Smooth muscle cell (in vitro differentiated cells): ENCODE measurements at regions not wholly inside any gene's neighbourhood (a gene's known extent, or its start where the extent isn't known, plus 50 kb on each side); places are given as distances from the start of the nearest gene placed in this dataset.

Experiments used
- DNase-seq: peaks from one replicate; lab custom pipeline; 2025; ENCODE audit not compliant: unreplicated experiment; lab: John Stamatoyannopoulos, UW
- H2AFZ ChIP-seq: fragments of 200-600 bp; sonication (generic); 2 replicates; pipeline ENCODE4 v1.6.0; 2016; ENCODE audit warnings: antibody characterized with exemption, low read depth, mild to moderate bottlenecking
- H3F3A ChIP-seq: fragments of 200-600 bp; sonication (generic); 2 replicates; pipeline ENCODE4 v1.6.0; 2017; ENCODE audit warnings: antibody characterized with exemption, low read depth
- H3K27ac ChIP-seq: fragments of 200-600 bp; sonication (generic); 2 replicates; pipeline ENCODE4 v1.5.1; 2016; ENCODE audit warnings: low read depth, mild to moderate bottlenecking
- H3K27me3 ChIP-seq: fragments of 200-600 bp; sonication (generic); 2 replicates; pipeline ENCODE4 v1.6.1; 2016; ENCODE audit warnings: low read depth, mild to moderate bottlenecking
- H3K36me3 ChIP-seq: fragments of 200-600 bp; sonication (generic); 2 replicates; pipeline ENCODE4 v1.5.1; 2016; ENCODE audit warnings: low read depth
- H3K4me1 ChIP-seq: fragments of 200-600 bp; sonication (generic); 2 replicates; pipeline ENCODE4 v1.5.1; 2016; ENCODE audit warnings: low read depth
- H3K4me2 ChIP-seq: fragments of 200-600 bp; sonication (generic); 2 replicates; pipeline ENCODE4 v1.6.0; 2016; ENCODE audit warnings: mild to moderate bottlenecking
- H3K4me3 ChIP-seq: fragments of 200-600 bp; sonication (generic); 2 replicates; pipeline ENCODE4 v1.5.1; 2016; ENCODE audit warnings: mild to moderate bottlenecking
- H3K79me2 ChIP-seq: fragments of 200-600 bp; sonication (generic); 2 replicates; pipeline ENCODE4 v1.6.0; 2016; ENCODE audit warnings: low read depth, mild to moderate bottlenecking
- H3K9ac ChIP-seq: fragments of 200-600 bp; sonication (generic); 2 replicates; pipeline ENCODE4 v1.6.0; 2016; ENCODE audit warnings: low read depth
- H3K9me3 ChIP-seq: fragments of 200-600 bp; sonication (generic); replicated peaks from 2 replicates; pipeline ENCODE4 v1.5.1; 2016; ENCODE audit warnings: low read depth
- H4K20me1 ChIP-seq: fragments of 200-600 bp; sonication (generic); 2 replicates; pipeline ENCODE4 v1.6.0; 2016; ENCODE audit warnings: low read depth
- WGBS: methylation state at CpG from one replicate; pipeline ENCODE4 v1.1.7; 2016; ENCODE audit warnings: low lambda C conversion rate; 5-methylcytosine and 5-hydroxymethylcytosine counted together
- TF ChIP-seq, protein P1 (sequence below): fragments of 200-600 bp; sonication (generic); IDR thresholded peaks from 2 replicates; pipeline ENCODE4 v1.5.1; 2017; ENCODE audit warnings: borderline replicate concordance, mild to moderate bottlenecking, antibody characterized with exemption; ENCODE audit not compliant: insufficient read depth, poor library complexity, severe bottlenecking

DNA sequence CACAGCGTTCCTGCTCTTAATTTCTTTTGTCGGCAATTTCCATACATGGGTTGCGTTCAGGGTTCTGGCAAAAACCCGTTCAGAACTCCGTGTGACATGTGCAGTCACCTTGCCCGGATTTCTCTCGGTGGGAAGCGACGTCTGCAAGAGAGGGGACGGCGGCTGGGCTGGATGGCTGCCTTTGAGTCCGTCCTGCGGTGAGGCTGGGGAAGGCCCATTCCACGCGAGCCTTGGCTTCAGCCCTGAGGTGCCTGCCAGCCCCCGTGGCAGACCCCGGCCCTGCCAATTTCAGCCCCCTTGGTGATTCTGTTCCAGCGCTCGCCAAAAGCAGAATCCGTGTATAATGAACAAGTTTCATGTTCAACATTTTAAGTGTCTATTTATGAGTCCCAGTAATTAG is 72.6 kb upstream of the TSHZ3 start:
- Histone ChIP-seq H3K9ac (no peak overlapping the region), H3K4me1 (peaks cover 14% of the 10 kb centered on the region), H2AFZ (no peak overlapping the region), H3K4me3 (no peak overlapping the region), H3K4me2 (no peak overlapping the region), H3K79me2 (no peaks in the 10 kb centered on the region), H3K27ac (no peak overlapping the region), H4K20me1 (no peaks in the 10 kb centered on the region), H3K9me3 (no peaks in the 10 kb centered on the region), H3K36me3 (no peaks in the 10 kb centered on the region), H3F3A (no peaks in the 10 kb centered on the region), H3K27me3 (peaks cover 13% of the 10 kb centered on the region)
- 81% methylated on average over 20 of the region's 20 CpGs for WGBS
- TF ChIP-seq, protein P1, sequence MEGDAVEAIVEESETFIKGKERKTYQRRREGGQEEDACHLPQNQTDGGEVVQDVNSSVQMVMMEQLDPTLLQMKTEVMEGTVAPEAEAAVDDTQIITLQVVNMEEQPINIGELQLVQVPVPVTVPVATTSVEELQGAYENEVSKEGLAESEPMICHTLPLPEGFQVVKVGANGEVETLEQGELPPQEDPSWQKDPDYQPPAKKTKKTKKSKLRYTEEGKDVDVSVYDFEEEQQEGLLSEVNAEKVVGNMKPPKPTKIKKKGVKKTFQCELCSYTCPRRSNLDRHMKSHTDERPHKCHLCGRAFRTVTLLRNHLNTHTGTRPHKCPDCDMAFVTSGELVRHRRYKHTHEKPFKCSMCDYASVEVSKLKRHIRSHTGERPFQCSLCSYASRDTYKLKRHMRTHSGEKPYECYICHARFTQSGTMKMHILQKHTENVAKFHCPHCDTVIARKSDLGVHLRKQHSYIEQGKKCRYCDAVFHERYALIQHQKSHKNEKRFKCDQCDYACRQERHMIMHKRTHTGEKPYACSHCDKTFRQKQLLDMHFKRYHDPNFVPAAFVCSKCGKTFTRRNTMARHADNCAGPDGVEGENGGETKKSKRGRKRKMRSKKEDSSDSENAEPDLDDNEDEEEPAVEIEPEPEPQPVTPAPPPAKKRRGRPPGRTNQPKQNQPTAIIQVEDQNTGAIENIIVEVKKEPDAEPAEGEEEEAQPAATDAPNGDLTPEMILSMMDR = no peak
- no peak for DNase-seq

DNA sequence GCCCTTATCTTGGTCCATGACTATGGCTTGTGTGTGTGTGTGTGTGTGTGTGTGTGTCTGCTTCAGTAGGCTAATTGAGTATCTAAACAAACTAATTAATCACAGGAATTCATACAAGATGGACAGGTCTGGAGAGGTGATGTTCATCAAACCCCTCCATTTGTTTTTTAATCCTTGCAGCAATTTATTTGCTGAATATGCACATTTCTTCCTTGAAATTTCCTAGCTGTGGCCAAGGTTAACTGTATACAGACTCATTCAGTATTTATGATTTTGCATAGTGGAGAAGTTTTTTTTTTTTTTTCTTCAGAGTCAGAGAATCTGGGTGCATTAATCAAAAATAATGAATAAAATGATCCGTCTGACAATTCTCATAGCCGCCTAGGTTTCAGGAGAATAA is 74.7 kb upstream of the TSHZ3 start:
- peaks cover 11% of the 10 kb centered on the region for H3K27me3 ChIP-seq

DNA sequence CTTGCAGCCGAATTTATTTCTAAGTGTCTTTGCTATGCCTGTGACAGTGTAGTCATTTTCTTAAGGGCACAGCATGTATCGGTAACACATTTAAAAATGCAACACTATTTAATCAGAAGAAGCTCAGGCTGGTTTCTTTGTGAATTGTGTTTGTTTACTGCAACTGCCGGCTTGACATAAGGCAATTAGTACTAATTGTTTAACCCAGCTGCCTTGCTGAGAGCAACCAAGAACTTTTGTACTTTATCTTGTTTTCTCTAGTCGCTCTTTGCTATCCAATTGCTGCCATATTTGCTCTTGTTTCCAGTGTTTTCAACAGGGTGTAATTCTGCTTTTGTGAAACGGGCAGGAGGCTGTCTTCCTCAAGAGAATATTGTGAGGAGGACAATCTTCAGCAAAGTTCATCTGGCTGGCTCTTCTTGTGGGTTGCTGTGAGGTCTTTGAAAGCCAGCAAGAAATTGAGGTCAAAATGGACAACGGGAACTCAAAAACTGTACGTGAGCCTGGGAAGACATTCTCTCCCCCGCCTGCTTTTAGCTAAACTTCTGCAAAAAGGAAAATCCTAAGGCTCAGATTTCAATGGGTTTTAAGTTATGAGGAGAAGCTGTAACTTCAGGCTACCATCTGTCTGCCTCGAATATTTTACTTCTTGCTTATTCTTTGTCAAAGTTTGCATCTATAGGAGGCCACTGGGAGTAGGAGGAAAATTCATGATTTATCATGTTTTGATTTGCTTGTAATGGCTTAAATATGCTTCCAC is 75.8 kb upstream of the TSHZ3 start:
- H4K20me1 ChIP-seq = no peaks in the 10 kb centered on the region
- H3K9ac ChIP-seq = no peak overlapping the region
- H3K36me3 ChIP-seq = no peaks in the 10 kb centered on the region
- no peaks in the 10 kb centered on the region for H3K79me2 ChIP-seq
- H3K4me3 ChIP-seq = no peak overlapping the region
- H3F3A ChIP-seq = no peaks in the 10 kb centered on the region
- H3K4me2 ChIP-seq = no peak overlapping the region
- no peak overlapping the region for H2AFZ ChIP-seq
- H3K27ac ChIP-seq = no peak overlapping the region
- WGBS = 87% methylated on average over 9 of the region's 9 CpGs
- peaks cover 5% of the 10 kb centered on the region for H3K4me1 ChIP-seq
- H3K27me3 ChIP-seq = peaks cover 2% of the 10 kb centered on the region
- DNase-seq = no peak
- no peaks in the 10 kb centered on the region for H3K9me3 ChIP-seq
- TF ChIP-seq, protein P1 = no peak

More for the DNA sequence above, 74.7 kb upstream of the TSHZ3 start:
- Histone ChIP-seq H3K4me3 (no peak overlapping the region), H3K9me3 (no peaks in the 10 kb centered on the region), H3K4me1 (peaks cover 14% of the 10 kb centered on the region), H3K4me2 (no peak overlapping the region), H3K79me2 (no peaks in the 10 kb centered on the region), H2AFZ (no peak overlapping the region), H3K27ac (no peak overlapping the region), H3K36me3 (no peaks in the 10 kb centered on the region), H4K20me1 (no peaks in the 10 kb centered on the region), H3F3A (no peaks in the 10 kb centered on the region), H3K9ac (no peak overlapping the region)
- no peak for DNase-seq
- WGBS = 98% methylated on average over 2 of the region's 2 CpGs
- TF ChIP-seq, protein P1 = no peak

DNA sequence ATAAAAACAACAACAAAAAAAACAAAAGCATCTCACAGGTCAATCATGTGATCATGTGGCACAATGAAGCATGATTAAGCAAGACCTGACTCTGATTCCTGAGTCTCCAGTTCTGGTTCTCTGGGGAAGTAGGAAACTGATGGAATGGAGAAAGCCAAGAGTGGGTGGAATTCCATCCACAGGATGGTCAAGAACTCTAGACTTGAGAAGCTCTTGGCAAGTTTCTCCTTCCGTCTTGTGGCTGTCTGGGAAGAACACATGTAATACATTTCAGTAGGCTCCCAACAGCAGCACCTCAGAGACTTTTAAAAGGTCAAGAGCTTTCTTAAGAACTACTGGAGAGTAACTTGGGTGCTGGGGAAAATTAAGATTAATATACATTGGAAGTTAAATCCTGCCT is 78.6 kb upstream of the TSHZ3 start:
- DNase-seq = no peak
- Histone ChIP-seq H3K9ac (no peak overlapping the region), H3K27ac (no peak overlapping the region), H3K4me3 (no peak overlapping the region), H4K20me1 (no peaks in the 10 kb centered on the region), H3K9me3 (no peaks in the 10 kb centered on the region), H3K4me2 (no peak overlapping the region), H3K4me1 (peaks cover 5% of the 10 kb centered on the region), H3K79me2 (no peaks in the 10 kb centered on the region), H2AFZ (no peak overlapping the region), H3K36me3 (no peaks in the 10 kb centered on the region), H3K27me3 (no peaks in the 10 kb centered on the region), H3F3A (no peaks in the 10 kb centered on the region)
- WGBS = 74% methylated on average over 1 of the region's 1 CpG
- TF ChIP-seq, protein P1 = no peak
